ENCODE measurements at regions not wholly inside any gene's neighbourhood (a gene's known extent, or its start where the extent isn't known, plus 50 kb on each side); places are given as distances from the start of the nearest gene placed in this dataset.

GRCh38 chr2:8565399-8566154 lies 116.3 kb upstream of the ID2 start (continued):
- no peak for TF ChIP-seq ZSCAN20 (CRISPR knock-in tag; IDR thresholded peaks at IDR 0.05)
- TF ChIP-seq, protein P1, sequence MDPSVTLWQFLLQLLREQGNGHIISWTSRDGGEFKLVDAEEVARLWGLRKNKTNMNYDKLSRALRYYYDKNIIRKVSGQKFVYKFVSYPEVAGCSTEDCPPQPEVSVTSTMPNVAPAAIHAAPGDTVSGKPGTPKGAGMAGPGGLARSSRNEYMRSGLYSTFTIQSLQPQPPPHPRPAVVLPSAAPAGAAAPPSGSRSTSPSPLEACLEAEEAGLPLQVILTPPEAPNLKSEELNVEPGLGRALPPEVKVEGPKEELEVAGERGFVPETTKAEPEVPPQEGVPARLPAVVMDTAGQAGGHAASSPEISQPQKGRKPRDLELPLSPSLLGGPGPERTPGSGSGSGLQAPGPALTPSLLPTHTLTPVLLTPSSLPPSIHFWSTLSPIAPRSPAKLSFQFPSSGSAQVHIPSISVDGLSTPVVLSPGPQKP (IDR thresholded peaks at IDR 0.05; ENCODE audit: low read depth, low read length), result no peak
- TF ChIP-seq PHF8 (IDR thresholded peaks at IDR 0.05; ENCODE audit: borderline replicate concordance, low read depth), result no peak
- TF ChIP-seq, protein P2, sequence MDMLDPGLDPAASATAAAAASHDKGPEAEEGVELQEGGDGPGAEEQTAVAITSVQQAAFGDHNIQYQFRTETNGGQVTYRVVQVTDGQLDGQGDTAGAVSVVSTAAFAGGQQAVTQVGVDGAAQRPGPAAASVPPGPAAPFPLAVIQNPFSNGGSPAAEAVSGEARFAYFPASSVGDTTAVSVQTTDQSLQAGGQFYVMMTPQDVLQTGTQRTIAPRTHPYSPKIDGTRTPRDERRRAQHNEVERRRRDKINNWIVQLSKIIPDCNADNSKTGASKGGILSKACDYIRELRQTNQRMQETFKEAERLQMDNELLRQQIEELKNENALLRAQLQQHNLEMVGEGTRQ (IDR thresholded peaks at IDR 0.05), result no peak
- no peak for TF ChIP-seq MAFK (IDR thresholded peaks at IDR 0.05; ENCODE audit: partially characterized antibody)

DNA sequence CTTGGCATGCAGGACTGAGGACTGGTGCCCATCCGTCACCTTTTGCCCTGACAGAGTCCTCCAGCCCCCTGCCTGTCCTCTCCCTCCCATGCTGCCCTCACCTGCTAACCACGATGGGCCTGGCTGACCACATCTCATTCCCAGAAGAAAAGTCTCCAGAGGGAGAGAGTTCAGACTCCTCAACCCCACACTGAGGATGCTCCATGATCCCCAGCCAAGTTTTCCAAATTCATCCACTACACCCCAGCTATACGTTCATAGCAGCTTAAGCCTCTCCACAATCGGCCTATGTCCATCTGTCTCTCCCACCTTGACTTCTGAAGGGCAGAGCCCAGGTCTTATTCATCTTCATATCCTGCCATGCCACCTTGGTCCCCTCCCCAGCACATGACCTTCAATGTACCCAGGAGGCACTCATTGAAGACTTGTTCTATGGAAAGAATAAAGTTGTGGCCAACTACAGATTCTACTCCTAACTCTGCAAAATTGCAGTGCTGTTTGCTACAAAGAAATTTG lies 115.6 kb upstream of the ID2 start:
- WGBS (ENCODE audit: missing lambda C conversion rate), result 62% methylated on average over 4 of the region's 4 CpGs
- ChIA-PET CTCF (interaction anchor here (0.9 kb wide), 1 partner anchor 43 kb away, joined by 3 read pairs; no protein-coding TSS in a partner anchor), POLR2A (no interaction called here)
- ATAC-seq, result no peak
- TF ChIP-seq EP300 (IDR thresholded peaks at IDR 0.05) (no peak), POLR2A (IDR thresholded peaks at IDR 0.05; ENCODE audit: low read length) (no peak), CEBPB (IDR thresholded peaks at IDR 0.05) (no peak), ZC3H11A (IDR thresholded peaks at IDR 0.05) (no peak), RARB (CRISPR knock-in tag; IDR thresholded peaks at IDR 0.05) (no peak), RAD21 (conservative IDR thresholded peaks at IDR 0.05 in 1 of 2, IDR thresholded peaks at IDR 0.05 in 1 of 2) (no peak), HEYL (CRISPR knock-in tag; IDR thresholded peaks at IDR 0.05) (no peak), CHD4 (IDR thresholded peaks at IDR 0.05; ENCODE audit: borderline replicate concordance) (no peak), EHMT2 (IDR thresholded peaks at IDR 0.05; ENCODE audit: low read depth) (no peak), POLR2AphosphoS2 (conservative IDR thresholded peaks at IDR 0.05; ENCODE audit: low read length) (no peak), HOXB13 (CRISPR knock-in tag; IDR thresholded peaks at IDR 0.05; ENCODE audit: low read depth) (no peak), JUNB (IDR thresholded peaks at IDR 0.05) (no peak), NPAS2 (CRISPR knock-in tag; IDR thresholded peaks at IDR 0.05; ENCODE audit: borderline replicate concordance) (no peak), GATA3 (IDR thresholded peaks at IDR 0.05; ENCODE audit: borderline replicate concordance) (no peak), HOXB5 (CRISPR knock-in tag; IDR thresholded peaks at IDR 0.05) (no peak), ZSCAN20 (CRISPR knock-in tag; IDR thresholded peaks at IDR 0.05) (no peak), MAX (IDR thresholded peaks at IDR 0.05) (no peak)
- TF ChIP-seq, protein P2 (IDR thresholded peaks at IDR 0.05), result no peak
- TF ChIP-seq, protein P3, sequence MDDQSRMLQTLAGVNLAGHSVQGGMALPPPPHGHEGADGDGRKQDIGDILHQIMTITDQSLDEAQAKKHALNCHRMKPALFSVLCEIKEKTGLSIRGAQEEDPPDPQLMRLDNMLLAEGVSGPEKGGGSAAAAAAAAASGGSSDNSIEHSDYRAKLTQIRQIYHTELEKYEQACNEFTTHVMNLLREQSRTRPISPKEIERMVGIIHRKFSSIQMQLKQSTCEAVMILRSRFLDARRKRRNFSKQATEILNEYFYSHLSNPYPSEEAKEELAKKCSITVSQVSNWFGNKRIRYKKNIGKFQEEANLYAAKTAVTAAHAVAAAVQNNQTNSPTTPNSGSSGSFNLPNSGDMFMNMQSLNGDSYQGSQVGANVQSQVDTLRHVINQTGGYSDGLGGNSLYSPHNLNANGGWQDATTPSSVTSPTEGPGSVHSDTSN (IDR thresholded peaks at IDR 0.05), result no peak
- Histone ChIP-seq H3K27ac (no peak overlapping the region), H3K4me3 (no peak overlapping the region), H3K9me3 (0 out of 3 replicates have a peak, but pooled peaks cover 4% of the 10 kb centered on the region), H3K4me2 (no peak overlapping the region), H3K4me1 (no peaks in the 10 kb centered on the region)
- no peak for DNase-seq (ENCODE audit: low read depth in 1 of 2, low spot score in 1 of 2)
- FAIRE-seq, result no peak
